Mammary epithelial cell (primary cell): ENCODE measurements at regions not wholly inside any gene's neighbourhood (a gene's known extent, or its start where the extent isn't known, plus 50 kb on each side); places are given as distances from the start of the nearest gene placed in this dataset.

ENCODE experiments used
- CTCF ChIP-seq, 2 donors: IDR thresholded peaks in 1 of 2; conservative IDR thresholded peaks in 1 of 2; 2 replicates each; pipeline ENCODE4 v1.5.1; 2011 to 2012; ENCODE audit warnings: inconsistent platforms in 2 of 2, low read length in 2 of 2, mild to moderate bottlenecking in 2 of 2, control low read depth in 1 of 2, low read depth in 1 of 2; ENCODE audit not compliant: insufficient read depth in 1 of 2; ENCODE audit errors: extremely low read depth in 1 of 2
- EZH2 ChIP-seq: IDR thresholded peaks from 2 replicates; pipeline ENCODE4 v1.6.1; 2012; ENCODE audit warnings: low read length, inconsistent platforms, borderline replicate concordance

- TF ChIP-seq EZH2 (no peak), CTCF (conservative IDR thresholded peaks at IDR 0.05 in 1 of 2, IDR thresholded peaks at IDR 0.05 in 1 of 2; ENCODE audit: extremely low read depth in 1 of 2, insufficient read depth in 1 of 2, low read depth in 1 of 2, low read length in 2 of 2) (no peak)
These were observed 104.2 kb downstream of the OXSM start for GRCh38 chr3:25894101-25894500.
